Fibroblast of skin of left quadriceps (primary cell): ENCODE measurements at regions not wholly inside any gene's neighbourhood (a gene's known extent, or its start where the extent isn't known, plus 50 kb on each side); places are given as distances from the start of the nearest gene placed in this dataset.
"Not testable (repeated sequence)": the region's sequence is repeated elsewhere in the genome, so short reads cannot be mapped to it uniquely, and the experiment has no call there.

Experiments
- DNase-seq, 2 experiments: peaks; one replicate each; pipeline ENCODE4 v3.0.0-alpha.2; 2013; ENCODE audit warnings: low read depth in 2 of 2

DNA sequence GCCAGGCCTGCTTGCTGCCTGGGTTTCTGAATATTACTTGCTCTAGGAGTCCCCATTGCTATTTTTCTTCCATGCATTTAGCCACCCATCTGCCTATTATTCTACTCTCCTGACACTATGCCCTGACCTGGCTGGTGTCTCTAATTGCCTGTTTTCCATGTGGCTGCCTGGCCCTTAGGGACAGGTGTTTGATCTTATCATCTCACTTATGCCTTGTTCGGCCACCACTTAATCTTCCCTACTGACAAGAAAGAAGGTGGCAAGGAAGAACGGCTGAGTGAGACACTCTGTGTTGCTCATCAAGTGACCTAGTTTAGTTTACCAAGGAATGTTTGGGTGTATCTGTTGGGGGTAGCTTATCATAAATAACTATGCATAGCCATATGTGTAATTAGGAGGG lies 50.4 kb upstream of the RAPH1 start:
- no peak for DNase-seq

GRCh38 chr2:203586206-203586605 lies 51.1 kb upstream of the RAPH1 start:
- DNase-seq, result no peak

GRCh38 chr2:203586696-203587095 lies 51.6 kb upstream of the RAPH1 start:
- DNase-seq, result no peak

DNA sequence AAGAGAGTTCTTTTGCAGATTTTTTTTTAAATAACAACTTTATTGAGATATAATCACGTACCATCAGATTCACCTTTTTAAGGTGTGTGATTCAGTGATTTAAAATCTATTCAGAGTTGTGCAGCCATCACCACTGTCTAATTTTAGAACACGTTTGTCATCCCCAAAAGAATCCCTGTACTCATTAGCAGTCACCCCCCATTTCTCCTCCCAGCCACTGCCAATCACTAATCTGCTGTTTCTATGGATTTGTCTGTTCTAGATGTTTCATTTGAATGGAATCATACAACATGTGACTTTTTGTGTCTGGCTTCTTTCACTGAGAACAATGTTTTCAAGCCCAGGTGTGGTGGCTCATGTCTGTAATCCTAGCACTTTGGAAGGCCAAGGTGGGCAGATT lies 55.4 kb upstream of the RAPH1 start:
- DNase-seq, result no peak

DNA sequence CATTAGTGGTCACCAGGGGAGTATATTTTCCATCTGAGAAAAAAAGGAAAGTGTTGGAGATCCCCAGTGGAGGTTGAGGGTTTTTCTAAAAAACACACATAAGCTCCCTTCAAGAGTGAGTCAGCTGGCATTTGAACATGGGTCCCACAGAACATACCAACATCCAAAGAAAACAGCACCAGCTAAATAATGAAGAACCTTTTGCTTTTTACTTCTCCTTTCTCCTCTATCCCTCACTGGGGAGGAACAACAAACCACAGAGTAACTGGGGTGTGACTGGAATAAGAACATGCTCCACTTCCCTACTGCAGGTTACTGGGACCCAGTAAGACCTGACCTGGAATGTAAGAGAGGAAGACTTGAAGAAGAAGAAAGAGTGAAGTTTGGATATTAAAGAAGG lies 56.5 kb upstream of the RAPH1 start:
- DNase-seq, result no peak

DNA sequence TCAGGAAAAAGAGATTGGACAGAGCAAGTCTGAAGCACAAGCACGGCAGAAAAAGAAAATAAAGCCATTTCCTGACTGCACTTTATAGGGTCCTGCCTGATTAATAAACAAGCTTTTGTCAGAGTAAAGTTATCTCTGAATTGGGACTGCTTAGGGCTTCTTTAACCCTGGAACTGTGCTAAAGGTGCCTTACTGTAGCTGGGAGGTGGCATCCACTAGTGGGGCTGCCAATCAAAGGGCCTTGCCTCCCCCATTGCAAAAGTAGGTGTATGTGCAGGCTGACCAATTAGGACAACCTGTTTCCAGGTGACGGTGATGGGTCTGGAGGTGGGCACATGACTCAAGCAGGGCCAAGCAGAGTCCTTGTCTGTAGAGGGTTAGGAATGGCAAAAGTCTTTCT lies 57.4 kb upstream of the RAPH1 start:
- no peak for DNase-seq

DNA sequence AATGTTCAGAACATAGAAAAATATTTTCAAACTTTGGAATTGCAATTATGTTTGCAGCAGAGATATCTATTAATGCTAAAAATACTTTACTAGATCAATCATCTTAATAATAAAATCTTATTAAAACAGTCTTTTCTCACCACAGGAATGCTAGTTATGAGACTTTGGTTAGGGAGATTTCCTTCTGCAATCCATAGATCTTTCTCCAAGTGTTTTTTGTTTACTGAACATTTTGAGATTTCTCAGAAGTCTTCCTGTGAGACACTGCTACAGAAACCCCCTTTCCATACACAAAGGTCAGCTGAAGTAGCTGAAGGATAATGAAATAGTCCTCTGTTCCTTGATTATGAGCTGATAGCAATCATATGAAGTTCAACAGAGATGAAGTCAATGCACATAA lies 59.4 kb upstream of the RAPH1 start:
- DNase-seq, result peak; percentile 53 to 62

- DNase-seq, result no peak
Measured at GRCh38 chr2:203596183-203596582, 61.1 kb upstream of the RAPH1 start.

- no peak for DNase-seq
Measured at GRCh38 chr2:203599509-203599908, 64.4 kb upstream of the RAPH1 start.

GRCh38 chr2:203600286-203600685 lies 65.2 kb upstream of the RAPH1 start:
- DNase-seq, result no peak

- DNase-seq, result no peak
Measured at GRCh38 chr2:203603456-203604389, 68.6 kb upstream of the RAPH1 start.

DNA sequence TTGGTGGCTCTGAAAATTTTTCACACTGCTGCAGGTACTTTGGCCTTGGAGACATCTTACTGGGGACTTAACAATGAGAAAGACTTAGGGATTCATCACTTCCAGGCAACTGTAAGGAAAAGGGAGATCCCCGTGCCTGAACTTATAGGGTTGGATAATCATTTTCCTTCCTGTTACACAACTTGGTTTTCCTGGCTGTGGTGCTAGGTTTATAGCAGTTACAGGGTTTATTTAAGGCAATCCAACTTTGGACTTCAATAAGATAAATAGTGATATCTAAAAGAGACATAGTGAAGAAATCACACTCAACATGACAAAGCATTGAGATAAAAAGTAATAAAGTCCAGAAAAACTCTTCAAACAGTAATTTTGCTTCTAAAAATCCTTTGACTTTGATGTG lies 70.2 kb upstream of the RAPH1 start:
- no peak for DNase-seq

DNA sequence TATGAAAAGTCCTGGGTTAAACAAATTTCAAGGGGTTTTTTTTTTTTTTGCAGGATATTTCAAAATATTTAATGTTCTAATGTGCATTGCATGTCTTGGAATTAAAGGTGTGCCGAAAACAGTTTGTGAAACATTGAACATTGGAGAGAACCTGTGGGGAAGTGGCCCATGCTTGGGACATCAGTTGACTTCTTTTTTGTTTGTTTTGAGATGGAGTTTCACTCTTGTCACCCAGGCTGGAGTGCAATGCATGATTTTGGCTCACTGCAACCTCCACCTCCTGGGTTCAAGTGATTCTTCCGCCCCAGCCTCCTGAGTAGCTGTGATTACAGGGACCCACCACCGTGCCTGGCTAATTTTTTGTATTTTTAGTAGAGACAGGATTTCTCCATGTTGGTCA lies 71.0 kb upstream of the RAPH1 start:
- no peak for DNase-seq

GRCh38 chr2:203610558-203610957 lies 75.5 kb upstream of the RAPH1 start:
- DNase-seq, result no peak

- DNase-seq, result no peak
Measured at GRCh38 chr2:203612246-203612645, 77.1 kb upstream of the RAPH1 start.

DNA sequence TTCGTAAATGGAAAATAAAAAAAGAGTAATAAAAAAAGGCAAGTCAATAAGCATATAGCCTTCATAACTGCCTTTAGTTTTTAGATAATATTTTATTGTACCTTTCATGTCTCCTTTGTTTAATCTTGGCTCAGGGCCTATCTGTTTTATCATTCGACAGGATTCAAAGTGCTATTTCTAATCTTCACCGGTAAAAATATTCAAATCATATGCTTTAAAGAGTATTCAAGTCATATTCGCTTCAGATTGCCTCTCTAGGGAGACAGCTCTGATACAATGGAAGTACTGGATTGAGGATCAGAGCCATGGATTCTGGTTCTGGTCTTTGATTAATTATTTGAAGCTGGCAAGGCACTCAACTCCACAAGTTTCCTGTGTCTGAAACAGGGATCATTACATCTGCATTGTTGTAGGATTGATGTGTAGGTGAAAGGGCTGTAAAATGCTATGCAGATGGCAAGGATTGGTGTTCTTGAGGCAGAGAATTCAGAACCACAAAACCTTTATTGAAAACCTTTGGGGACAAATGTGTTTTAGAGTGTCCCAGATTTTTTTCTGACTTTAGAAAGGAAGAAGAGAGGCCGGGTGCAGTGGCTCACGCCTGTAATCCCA lies 84.3 kb upstream of the RAPH1 start:
- no peak for DNase-seq

GRCh38 chr2:203621981-203622515 lies 84.4 kb upstream of the CD28 start:
- DNase-seq, result no peak

- peak; percentile 90 to 91 for DNase-seq
Measured at GRCh38 chr2:203623096-203623495, 83.3 kb upstream of the CD28 start.

DNA sequence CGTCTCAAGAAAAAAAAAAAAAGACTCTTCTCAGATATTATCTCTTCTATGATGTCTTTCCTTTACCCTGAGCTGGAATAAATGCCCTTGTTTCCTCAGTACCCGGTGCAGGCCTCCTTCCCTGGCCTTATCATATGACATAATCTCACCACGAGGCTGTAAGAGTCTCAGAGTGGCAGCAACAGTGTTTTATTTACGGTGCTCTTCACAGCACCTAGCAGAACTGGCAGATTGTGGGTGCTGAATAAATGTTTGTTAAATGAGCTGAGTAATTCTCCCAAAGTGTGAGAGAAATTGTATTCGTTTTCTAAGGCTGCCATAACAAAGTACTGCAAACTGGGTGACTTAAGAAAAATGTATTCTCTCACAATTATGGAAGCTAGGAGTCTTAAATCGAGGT lies 82.8 kb upstream of the CD28 start:
- DNase-seq, result no peak

- no peak for DNase-seq
Measured at GRCh38 chr2:203625701-203626100, 80.7 kb upstream of the CD28 start.

- not testable (repeated sequence) for DNase-seq
Measured at GRCh38 chr2:203626247-203626646, 80.2 kb upstream of the CD28 start.

- DNase-seq, result peak in 1 of 2 experiments; percentile 32
Measured at GRCh38 chr2:203626952-203627681, 79.3 kb upstream of the CD28 start.
